ENCODE measurements at regions not wholly inside any gene's neighbourhood (a gene's known extent, or its start where the extent isn't known, plus 50 kb on each side); places are given as distances from the start of the nearest gene placed in this dataset.
"Not testable (repeated sequence)": the region's sequence is repeated elsewhere in the genome, so short reads cannot be mapped to it uniquely, and the experiment has no call there.

DNA sequence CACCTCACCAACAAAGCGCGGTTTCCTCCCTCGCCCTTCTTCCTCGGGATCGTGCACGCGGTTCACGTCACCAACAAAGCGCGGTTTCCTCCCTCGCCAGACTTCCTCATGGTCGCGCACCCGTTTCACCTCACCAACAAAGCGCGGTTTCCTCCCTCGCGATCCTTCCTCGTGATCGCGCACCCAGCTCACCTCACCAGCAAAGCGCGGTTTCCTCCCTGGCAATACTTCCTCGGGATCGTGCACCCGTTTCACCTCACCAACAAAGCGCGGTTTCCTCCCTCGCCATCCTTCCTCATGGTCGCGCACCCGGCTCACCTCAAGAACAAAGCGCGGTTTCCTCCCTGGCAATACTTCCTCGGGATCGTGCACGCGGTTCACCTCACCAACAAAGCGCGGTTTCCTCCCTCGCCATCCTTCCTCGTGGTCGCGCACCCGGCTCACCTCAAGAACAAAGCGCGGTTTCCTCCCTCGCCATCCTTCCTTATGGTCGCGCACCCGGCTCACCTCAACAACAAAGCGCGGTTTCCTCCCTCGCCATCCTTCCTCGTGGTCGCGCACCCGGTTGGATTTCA is 565.9 kb upstream of the PFKP start:
- TF ChIP-seq, protein P1, sequence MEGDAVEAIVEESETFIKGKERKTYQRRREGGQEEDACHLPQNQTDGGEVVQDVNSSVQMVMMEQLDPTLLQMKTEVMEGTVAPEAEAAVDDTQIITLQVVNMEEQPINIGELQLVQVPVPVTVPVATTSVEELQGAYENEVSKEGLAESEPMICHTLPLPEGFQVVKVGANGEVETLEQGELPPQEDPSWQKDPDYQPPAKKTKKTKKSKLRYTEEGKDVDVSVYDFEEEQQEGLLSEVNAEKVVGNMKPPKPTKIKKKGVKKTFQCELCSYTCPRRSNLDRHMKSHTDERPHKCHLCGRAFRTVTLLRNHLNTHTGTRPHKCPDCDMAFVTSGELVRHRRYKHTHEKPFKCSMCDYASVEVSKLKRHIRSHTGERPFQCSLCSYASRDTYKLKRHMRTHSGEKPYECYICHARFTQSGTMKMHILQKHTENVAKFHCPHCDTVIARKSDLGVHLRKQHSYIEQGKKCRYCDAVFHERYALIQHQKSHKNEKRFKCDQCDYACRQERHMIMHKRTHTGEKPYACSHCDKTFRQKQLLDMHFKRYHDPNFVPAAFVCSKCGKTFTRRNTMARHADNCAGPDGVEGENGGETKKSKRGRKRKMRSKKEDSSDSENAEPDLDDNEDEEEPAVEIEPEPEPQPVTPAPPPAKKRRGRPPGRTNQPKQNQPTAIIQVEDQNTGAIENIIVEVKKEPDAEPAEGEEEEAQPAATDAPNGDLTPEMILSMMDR (IDR thresholded peaks at IDR 0.05), result not testable (repeated sequence)
- TF ChIP-seq, protein P2, sequence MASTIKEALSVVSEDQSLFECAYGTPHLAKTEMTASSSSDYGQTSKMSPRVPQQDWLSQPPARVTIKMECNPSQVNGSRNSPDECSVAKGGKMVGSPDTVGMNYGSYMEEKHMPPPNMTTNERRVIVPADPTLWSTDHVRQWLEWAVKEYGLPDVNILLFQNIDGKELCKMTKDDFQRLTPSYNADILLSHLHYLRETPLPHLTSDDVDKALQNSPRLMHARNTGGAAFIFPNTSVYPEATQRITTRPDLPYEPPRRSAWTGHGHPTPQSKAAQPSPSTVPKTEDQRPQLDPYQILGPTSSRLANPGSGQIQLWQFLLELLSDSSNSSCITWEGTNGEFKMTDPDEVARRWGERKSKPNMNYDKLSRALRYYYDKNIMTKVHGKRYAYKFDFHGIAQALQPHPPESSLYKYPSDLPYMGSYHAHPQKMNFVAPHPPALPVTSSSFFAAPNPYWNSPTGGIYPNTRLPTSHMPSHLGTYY (CRISPR knock-in tag; IDR thresholded peaks at IDR 0.05), result not testable (repeated sequence)
- TF ChIP-seq ATF1 (CRISPR knock-in tag; IDR thresholded peaks at IDR 0.05); SP1 (CRISPR knock-in tag; conservative IDR thresholded peaks at IDR 0.05); MXD4 (CRISPR knock-in tag; IDR thresholded peaks at IDR 0.05; ENCODE audit: borderline replicate concordance); ESRRA (CRISPR knock-in tag; IDR thresholded peaks at IDR 0.05; ENCODE audit: borderline replicate concordance); CREM (CRISPR knock-in tag; IDR thresholded peaks at IDR 0.05); NFYB (CRISPR knock-in tag; conservative IDR thresholded peaks at IDR 0.05; ENCODE audit: low read depth); ZNF263 (CRISPR knock-in tag; IDR thresholded peaks at IDR 0.05; ENCODE audit: low read depth): not testable (repeated sequence)
- TF ChIP-seq, protein P3, sequence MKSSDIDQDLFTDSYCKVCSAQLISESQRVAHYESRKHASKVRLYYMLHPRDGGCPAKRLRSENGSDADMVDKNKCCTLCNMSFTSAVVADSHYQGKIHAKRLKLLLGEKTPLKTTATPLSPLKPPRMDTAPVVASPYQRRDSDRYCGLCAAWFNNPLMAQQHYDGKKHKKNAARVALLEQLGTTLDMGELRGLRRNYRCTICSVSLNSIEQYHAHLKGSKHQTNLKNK (CRISPR knock-in tag; IDR thresholded peaks at IDR 0.05), result not testable (repeated sequence)
- TF ChIP-seq, protein P4, sequence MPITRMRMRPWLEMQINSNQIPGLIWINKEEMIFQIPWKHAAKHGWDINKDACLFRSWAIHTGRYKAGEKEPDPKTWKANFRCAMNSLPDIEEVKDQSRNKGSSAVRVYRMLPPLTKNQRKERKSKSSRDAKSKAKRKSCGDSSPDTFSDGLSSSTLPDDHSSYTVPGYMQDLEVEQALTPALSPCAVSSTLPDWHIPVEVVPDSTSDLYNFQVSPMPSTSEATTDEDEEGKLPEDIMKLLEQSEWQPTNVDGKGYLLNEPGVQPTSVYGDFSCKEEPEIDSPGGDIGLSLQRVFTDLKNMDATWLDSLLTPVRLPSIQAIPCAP (CRISPR knock-in tag; IDR thresholded peaks at IDR 0.05), result not testable (repeated sequence)
- TF ChIP-seq, protein P5, sequence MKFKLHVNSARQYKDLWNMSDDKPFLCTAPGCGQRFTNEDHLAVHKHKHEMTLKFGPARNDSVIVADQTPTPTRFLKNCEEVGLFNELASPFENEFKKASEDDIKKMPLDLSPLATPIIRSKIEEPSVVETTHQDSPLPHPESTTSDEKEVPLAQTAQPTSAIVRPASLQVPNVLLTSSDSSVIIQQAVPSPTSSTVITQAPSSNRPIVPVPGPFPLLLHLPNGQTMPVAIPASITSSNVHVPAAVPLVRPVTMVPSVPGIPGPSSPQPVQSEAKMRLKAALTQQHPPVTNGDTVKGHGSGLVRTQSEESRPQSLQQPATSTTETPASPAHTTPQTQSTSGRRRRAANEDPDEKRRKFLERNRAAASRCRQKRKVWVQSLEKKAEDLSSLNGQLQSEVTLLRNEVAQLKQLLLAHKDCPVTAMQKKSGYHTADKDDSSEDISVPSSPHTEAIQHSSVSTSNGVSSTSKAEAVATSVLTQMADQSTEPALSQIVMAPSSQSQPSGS (CRISPR knock-in tag; IDR thresholded peaks at IDR 0.05; ENCODE audit: borderline replicate concordance, low read depth), result not testable (repeated sequence)
- TF ChIP-seq, protein P6, sequence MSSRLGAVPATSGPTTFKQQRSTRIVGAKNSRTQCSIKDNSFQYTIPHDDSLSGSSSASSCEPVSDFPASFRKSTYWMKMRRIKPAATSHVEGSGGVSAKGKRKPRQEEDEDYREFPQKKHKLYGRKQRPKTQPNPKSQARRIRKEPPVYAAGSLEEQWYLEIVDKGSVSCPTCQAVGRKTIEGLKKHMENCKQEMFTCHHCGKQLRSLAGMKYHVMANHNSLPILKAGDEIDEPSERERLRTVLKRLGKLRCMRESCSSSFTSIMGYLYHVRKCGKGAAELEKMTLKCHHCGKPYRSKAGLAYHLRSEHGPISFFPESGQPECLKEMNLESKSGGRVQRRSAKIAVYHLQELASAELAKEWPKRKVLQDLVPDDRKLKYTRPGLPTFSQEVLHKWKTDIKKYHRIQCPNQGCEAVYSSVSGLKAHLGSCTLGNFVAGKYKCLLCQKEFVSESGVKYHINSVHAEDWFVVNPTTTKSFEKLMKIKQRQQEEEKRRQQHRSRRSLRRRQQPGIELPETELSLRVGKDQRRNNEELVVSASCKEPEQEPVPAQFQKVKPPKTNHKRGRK (CRISPR knock-in tag; IDR thresholded peaks at IDR 0.05; ENCODE audit: borderline replicate concordance), result not testable (repeated sequence)
